ENCODE measurements at regions not wholly inside any gene's neighbourhood (a gene's known extent, or its start where the extent isn't known, plus 50 kb on each side); places are given as distances from the start of the nearest gene placed in this dataset.

DNA sequence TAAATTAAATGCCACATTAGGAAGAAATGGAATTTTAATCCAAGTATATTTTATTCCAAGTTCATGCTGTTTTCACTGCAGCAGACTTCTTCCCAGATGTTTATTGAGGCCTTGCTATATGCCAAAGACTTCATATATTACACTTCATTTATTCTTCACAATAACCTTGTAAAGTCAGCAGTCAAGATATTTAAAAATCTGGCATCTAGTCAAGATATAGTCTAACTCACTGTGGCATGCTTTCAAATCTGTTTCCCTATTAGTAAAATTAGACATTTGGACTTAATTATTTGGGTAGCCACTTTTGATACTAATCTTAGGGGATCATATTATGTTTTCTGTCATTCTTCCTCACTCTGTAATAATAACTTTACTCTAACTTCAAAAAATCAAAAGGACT is 81.5 kb upstream of the VGLL3 start:
- TF ChIP-seq, protein P1, sequence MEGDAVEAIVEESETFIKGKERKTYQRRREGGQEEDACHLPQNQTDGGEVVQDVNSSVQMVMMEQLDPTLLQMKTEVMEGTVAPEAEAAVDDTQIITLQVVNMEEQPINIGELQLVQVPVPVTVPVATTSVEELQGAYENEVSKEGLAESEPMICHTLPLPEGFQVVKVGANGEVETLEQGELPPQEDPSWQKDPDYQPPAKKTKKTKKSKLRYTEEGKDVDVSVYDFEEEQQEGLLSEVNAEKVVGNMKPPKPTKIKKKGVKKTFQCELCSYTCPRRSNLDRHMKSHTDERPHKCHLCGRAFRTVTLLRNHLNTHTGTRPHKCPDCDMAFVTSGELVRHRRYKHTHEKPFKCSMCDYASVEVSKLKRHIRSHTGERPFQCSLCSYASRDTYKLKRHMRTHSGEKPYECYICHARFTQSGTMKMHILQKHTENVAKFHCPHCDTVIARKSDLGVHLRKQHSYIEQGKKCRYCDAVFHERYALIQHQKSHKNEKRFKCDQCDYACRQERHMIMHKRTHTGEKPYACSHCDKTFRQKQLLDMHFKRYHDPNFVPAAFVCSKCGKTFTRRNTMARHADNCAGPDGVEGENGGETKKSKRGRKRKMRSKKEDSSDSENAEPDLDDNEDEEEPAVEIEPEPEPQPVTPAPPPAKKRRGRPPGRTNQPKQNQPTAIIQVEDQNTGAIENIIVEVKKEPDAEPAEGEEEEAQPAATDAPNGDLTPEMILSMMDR (conservative IDR thresholded peaks at IDR 0.05; ENCODE audit: low read length), result no peak
- TF ChIP-seq EZH2phosphoT487 (IDR thresholded peaks at IDR 0.05; ENCODE audit: borderline replicate concordance, low read depth, low read length), result no peak

Measured in OCI-LY7 (cell line).